Spleen (tissue), 11 donors: ENCODE measurements at regions not wholly inside any gene's neighbourhood (a gene's known extent, or its start where the extent isn't known, plus 50 kb on each side); places are given as distances from the start of the nearest gene placed in this dataset.

Experiments
- DNase-seq: peaks from one replicate; pipeline ENCODE4 v3.0.0-alpha.2; 2020
- H3K27ac ChIP-seq, 8 donors: fragments of 200-600 bp; sonication (generic) in 7 of 8; 1 replicate in 4 of 8; 2 replicates in 4 of 8; pipeline versions ENCODE4 v1.5.0 to v1.8.0; 2016 to 2021; ENCODE audit warnings: inconsistent platforms in 4 of 8, mild to moderate bottlenecking in 4 of 8, moderate library complexity in 1 of 8
- H3K27me3 ChIP-seq, 7 donors: fragments of 200-600 bp; sonication (generic) in 6 of 7; replicated peaks in 1 of 7; 1 replicate in 4 of 7; 2 replicates in 3 of 7; pipeline versions ENCODE4 v1.5.0 to v1.8.0; 2016 to 2021; ENCODE audit warnings: inconsistent platforms in 3 of 7, mild to moderate bottlenecking in 1 of 7
- H3K36me3 ChIP-seq, 6 donors: fragments of 200-600 bp; sonication (generic) in 5 of 6; 1 replicate in 4 of 6; 2 replicates in 2 of 6; pipeline versions ENCODE4 v1.5.0 to v1.8.0; 2016 to 2021; ENCODE audit warnings: inconsistent platforms in 2 of 6
- H3K4me1 ChIP-seq, 6 donors: fragments of 200-600 bp; sonication (generic) in 5 of 6; 1 replicate in 3 of 6; 2 replicates in 3 of 6; pipeline versions ENCODE4 v1.5.0 to v1.8.0; 2016 to 2021; ENCODE audit warnings: inconsistent platforms in 3 of 6
- H3K4me3 ChIP-seq, 8 donors: fragments of 200-600 bp; sonication (generic) in 7 of 8; 1 replicate in 4 of 8; 2 replicates in 4 of 8; pipeline versions ENCODE4 v1.5.0 to v1.8.0; 2016 to 2021; ENCODE audit warnings: inconsistent platforms in 4 of 8, mild to moderate bottlenecking in 4 of 8, moderate library complexity in 2 of 8
- H3K9me3 ChIP-seq, 8 donors: fragments of 200-600 bp; sonication (generic) in 7 of 8; 1 replicate in 4 of 8; 2 replicates in 4 of 8; pipeline versions ENCODE4 v1.5.0 to v1.8.0; 2016 to 2021; ENCODE audit warnings: inconsistent platforms in 4 of 8
- CTCF ChIP-seq, 11 experiments: fragments of 200-600 bp in 7 of 11; fragments of 450-650 bp in 4 of 11; sonication (generic) in 4 of 11; IDR thresholded peaks in 8 of 11; conservative IDR thresholded peaks in 3 of 11; 1 replicate in 7 of 11; 2 replicates in 4 of 11; pipeline versions ENCODE4 v1.4.0 to v1.8.0; 2016 to 2021; ENCODE audit warnings: antibody characterized with exemption in 11 of 11, inconsistent platforms in 4 of 11, mild to moderate bottlenecking in 1 of 11
- POLR2A ChIP-seq, 3 donors: fragments of 450-650 bp; IDR thresholded peaks; one replicate each; pipeline ENCODE4 v1.5.1; 2017; ENCODE audit warnings: antibody characterized with exemption in 3 of 3, mild to moderate bottlenecking in 1 of 3
- POLR2AphosphoS5 ChIP-seq, 3 donors: sonication (generic); formaldehyde crosslinking; IDR thresholded peaks; one replicate each; pipeline ENCODE4 v1.5.1; 2017; ENCODE audit warnings: antibody characterized with exemption in 3 of 3
- WGBS, 5 donors: extraction: QIAGEN DNeasy Blood & Tissue Kit in 3 of 5; methylation state at CpG; one replicate each; pipeline versions ENCODE4 v1.1.5 to v1.1.7; 2013 to 2018; 5-methylcytosine and 5-hydroxymethylcytosine counted together
- intact Hi-C: fragments of 100-400 bp; cut with DNase I; formaldehyde crosslinking; loops from one replicate; pipeline ENCODE4 v1.15.0; 2023; ENCODE audit warnings: low total_unique reads
- donor health status: healthy with polysubstance abuse.
- donor health status: DM: no; HTN: no; CAD: no; lungs with moderate emphysema.
- donor health status: DM: no; HTN: no; CAD: no.
- donor health status: Bipolar disorder and iron deficiency.
- donor health status: healthy.
- donor health status: DM: no; HTN: no; CAD: no.
- donor health status: DM: yes; HTN: yes; CAD: no.

- no peak overlapping the region for H3K4me3 ChIP-seq
- no peaks in the 10 kb centered on the region for H3K27me3 ChIP-seq
- intact Hi-C loops = no loop called here
- TF ChIP-seq POLR2AphosphoS5 (IDR thresholded peaks at IDR 0.05) = no peak
- no peak for TF ChIP-seq CTCF (IDR thresholded peaks at IDR 0.05 in 8 of 11, conservative IDR thresholded peaks at IDR 0.05 in 3 of 11)
- no peak for TF ChIP-seq POLR2A (IDR thresholded peaks at IDR 0.05)
- DNase-seq = no peak
- no peaks in the 10 kb centered on the region for H3K4me1 ChIP-seq
- 42 to 69% (median 60%) methylated on average over 3 of the region's 3 CpGs for WGBS, 5 donors
- no peaks in the 10 kb centered on the region for H3K36me3 ChIP-seq
- no peak overlapping the region for H3K27ac ChIP-seq
- H3K9me3 ChIP-seq = peaks cover 0 to 17% (median 11%) of the 10 kb centered on the region in 8 donors
Observed at GRCh38 chr2:129379411-129379810, 600.1 kb upstream of the RAB6C start.

- H3K4me3 ChIP-seq = no peak overlapping the region
- TF ChIP-seq POLR2A (IDR thresholded peaks at IDR 0.05) = no peak
- TF ChIP-seq CTCF (IDR thresholded peaks at IDR 0.05 in 8 of 11, conservative IDR thresholded peaks at IDR 0.05 in 3 of 11) = no peak
- no peak for TF ChIP-seq POLR2AphosphoS5 (IDR thresholded peaks at IDR 0.05)
- peaks cover 0 to 17% (median 11%) of the 10 kb centered on the region in 8 donors for H3K9me3 ChIP-seq
- H3K36me3 ChIP-seq = no peaks in the 10 kb centered on the region
- intact Hi-C loops = no loop called here
- no peak for DNase-seq
- H3K27ac ChIP-seq = no peak overlapping the region
- no peaks in the 10 kb centered on the region for H3K4me1 ChIP-seq
- H3K27me3 ChIP-seq = peaks cover 0 to under 1% (median 0%) of the 10 kb centered on the region in 7 donors
Observed at GRCh38 chr2:129381789-129382188, 597.7 kb upstream of the RAB6C start.

- no peak overlapping the region for H3K4me3 ChIP-seq
- no peaks in the 10 kb centered on the region for H3K9me3 ChIP-seq
- no peak overlapping the region for H3K27ac ChIP-seq
- H3K4me1 ChIP-seq = no peaks in the 10 kb centered on the region
- TF ChIP-seq POLR2A (IDR thresholded peaks at IDR 0.05) = no peak
- no peak for TF ChIP-seq POLR2AphosphoS5 (IDR thresholded peaks at IDR 0.05)
- no peak for TF ChIP-seq CTCF (IDR thresholded peaks at IDR 0.05 in 8 of 11, conservative IDR thresholded peaks at IDR 0.05 in 3 of 11)
- DNase-seq = no peak
- intact Hi-C loops = no loop called here
- no peaks in the 10 kb centered on the region for H3K36me3 ChIP-seq
- peaks cover 0 to 22% (median 0%) of the 10 kb centered on the region in 7 donors for H3K27me3 ChIP-seq
- 76 to 90% (median 84%) methylated on average over 2 of the region's 2 CpGs for WGBS, 5 donors
Observed at GRCh38 chr2:129388870-129389269, 590.6 kb upstream of the RAB6C start.

GRCh38 chr2:129393816-129394215 lies 585.6 kb upstream of the RAB6C start:
- Histone ChIP-seq H3K9me3 (peaks cover 0 to 3% (median 0%) of the 10 kb centered on the region in 8 donors), H3K4me3 (no peak overlapping the region), H3K27ac (no peak overlapping the region), H3K36me3 (no peaks in the 10 kb centered on the region), H3K4me1 (no peaks in the 10 kb centered on the region), H3K27me3 (peaks cover 0 to 4% (median 0%) of the 10 kb centered on the region in 7 donors)
- 84 to 95% (median 89%) methylated on average over 2 of the region's 2 CpGs for WGBS, 5 donors
- TF ChIP-seq CTCF (IDR thresholded peaks at IDR 0.05 in 8 of 11, conservative IDR thresholded peaks at IDR 0.05 in 3 of 11) = no peak
- TF ChIP-seq POLR2AphosphoS5 (IDR thresholded peaks at IDR 0.05) = no peak
- TF ChIP-seq POLR2A (IDR thresholded peaks at IDR 0.05) = no peak
- intact Hi-C loops = no loop called here
- no peak for DNase-seq
